ENCODE measurements at regions not wholly inside any gene's neighbourhood (a gene's known extent, or its start where the extent isn't known, plus 50 kb on each side); places are given as distances from the start of the nearest gene placed in this dataset.
A peak's percentile ranks its signal among the peaks of the same experiment; 100 is the strongest.

DNA sequence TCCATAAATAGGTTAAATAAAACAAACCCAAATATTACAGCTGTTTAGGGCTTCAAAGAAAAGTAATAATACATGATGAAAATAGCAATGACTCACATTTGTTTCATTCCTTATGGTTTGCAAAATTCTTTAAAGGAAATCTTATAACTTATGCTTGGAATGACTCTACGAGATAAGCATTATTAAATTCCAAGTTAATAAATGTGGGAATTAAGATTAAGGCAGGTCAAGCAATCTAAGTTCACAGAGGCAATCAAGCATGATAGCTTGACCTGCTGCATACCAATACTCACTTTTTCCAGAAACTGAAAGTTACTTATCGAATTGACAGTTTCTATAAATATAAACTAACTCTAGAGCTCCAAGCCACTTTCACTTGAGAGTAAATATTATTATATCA lies 1002.9 kb upstream of the SEL1L start:
- peak; percentile 5 for DNase-seq (ENCODE audit: low read depth, low spot score)

DNA sequence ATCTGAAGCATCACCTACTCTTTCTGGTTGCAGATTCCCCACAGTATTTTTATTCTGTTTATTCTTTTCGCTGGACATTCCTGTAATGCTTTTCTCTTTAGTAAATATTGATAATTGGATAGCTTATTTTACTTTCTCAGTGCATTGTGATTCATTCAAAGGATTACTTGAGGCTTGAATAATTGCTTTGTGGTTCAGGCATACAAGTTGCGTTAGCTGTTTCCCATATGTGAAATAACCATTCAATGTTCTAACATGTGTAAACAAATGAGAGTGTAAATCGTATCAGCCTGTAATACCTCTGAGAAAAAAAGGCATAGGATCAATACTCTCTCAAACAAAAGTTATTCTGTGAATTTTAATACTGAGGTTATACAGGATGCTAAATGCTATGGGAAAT lies 1004.2 kb upstream of the SEL1L start:
- peak; percentile 48 for DNase-seq (ENCODE audit: low read depth, low spot score)

DNA sequence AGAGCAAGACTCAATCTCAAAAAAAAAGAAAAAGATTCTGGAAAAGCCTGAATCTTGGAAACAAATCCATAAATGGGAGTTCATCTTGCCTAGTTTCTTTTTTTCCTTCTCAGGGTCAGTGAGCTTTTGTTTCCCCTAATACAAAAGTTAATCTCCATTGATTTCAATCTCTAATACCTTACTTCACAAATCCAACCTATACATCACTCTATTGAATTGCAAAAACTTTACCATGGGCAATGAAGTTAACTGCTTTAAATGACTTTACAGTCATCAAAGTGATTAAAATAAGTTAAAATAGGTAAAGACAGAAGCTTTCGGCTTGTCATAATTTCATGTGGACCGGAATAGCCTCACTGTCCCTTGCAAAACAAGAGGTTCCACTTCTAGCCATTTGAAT lies 1012.7 kb upstream of the SEL1L start:
- no peak for DNase-seq (ENCODE audit: low read depth, low spot score)

DNA sequence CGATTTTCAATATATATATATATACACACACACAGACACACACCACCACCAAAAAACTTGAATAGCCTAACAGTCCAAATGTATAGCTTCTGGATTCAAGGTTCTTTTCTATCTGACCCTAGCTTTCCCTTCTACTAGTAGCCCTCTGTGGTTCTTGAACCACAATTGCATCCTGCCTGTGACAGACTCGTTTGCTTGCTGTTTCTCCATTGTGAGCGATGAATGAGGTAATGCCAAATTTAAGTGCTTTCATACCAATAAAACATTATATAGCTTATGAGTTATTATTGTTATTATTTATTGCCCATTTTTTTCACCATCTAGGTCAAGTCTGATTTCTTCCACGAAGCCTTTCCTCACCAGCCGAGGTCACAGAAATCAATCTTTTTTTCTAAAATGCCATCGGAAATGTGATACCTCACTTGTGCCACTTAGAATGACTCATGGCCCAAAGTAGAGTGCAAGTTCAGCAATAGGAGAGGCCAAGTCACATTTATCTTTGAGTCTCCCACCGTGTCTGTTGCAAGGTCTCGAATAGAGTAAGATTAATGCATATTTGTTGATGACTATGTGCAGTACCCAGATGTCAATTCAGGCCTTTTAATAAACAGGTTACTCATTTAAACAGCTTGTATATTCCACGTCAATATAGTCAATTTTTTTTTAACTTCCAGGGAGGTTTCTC lies 1015.8 kb upstream of the SEL1L start:
- no peak for DNase-seq (ENCODE audit: low read depth, low spot score)

DNA sequence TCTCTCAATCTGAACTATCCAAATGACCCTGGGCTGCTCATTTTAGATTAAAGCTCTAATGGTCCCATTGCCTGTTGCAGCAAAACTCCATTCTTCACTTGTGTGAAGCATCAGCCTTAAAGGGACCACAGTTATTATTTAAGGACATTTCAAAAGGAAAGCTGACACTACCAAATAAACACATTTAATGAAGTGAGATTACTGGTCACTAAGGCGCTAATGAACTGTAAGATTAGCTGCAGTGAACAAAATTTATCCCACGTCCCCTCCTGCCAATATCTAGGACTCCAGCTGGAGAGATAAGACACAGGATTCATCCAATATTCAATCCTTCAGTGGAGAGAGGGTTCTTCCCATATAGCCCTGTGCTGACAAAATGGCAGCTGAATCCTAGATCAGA lies 1029.2 kb upstream of the SEL1L start:
- DNase-seq (ENCODE audit: low read depth, low spot score) = no peak

DNA sequence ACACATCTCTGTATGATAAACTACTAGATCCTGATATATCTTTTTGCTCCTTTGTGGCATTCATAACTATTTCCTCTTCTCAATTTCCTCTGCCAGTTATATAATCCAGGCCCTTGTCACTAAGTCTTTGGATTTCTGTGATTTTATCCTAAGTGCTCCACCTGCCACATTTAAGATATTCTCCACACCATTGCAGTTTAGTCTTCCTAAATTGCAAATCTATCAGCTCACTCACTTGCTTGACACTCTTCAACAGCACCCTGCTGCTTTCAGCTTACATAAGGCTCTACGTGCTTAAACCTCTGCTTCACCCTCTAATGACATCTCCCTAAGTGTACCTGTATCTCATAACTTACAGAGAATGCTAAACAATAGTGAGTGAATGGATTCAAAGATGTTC lies 1032.2 kb upstream of the SEL1L start:
- DNase-seq (ENCODE audit: low read depth, low spot score) = no peak

DNA sequence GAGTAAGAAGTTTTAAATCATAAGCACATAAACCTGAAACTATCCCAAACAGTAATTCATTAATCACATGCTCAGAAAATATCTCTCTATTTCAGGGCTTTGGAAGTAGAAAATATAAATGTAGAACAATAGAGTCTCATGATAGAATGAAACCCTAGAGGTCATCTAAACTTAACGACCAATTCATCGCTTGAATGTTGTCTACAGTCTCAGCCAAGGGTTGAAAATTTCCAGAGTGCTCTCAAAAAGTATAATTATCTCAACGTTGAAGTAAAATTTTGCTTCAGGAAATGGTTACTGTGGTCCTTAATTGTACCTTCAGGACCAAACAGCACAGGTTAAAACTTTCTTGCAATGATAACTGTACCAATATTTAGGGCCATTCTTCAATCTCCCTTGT lies 1053.6 kb upstream of the SEL1L start:
- DNase-seq (ENCODE audit: low read depth, low spot score) = no peak

DNA sequence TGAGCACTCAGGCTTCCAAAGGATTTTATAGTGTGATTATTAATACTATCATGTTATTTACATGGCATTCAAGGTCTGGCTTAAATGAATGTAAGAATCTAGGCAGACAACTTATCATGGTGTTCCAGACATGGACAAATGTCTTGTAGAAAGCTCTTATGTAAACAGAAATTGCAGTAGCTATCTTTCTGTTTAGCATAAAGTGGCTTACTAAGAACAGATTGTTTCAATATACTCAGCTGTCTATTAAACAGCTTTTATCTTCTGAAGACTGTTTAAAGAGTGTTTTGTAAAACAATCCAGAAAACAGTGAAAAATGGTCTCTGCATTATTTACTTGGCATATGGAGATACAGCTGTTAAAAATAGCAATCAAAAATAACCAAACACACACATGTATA lies 1061.8 kb upstream of the SEL1L start:
- no peak for DNase-seq (ENCODE audit: low read depth, low spot score)

DNA sequence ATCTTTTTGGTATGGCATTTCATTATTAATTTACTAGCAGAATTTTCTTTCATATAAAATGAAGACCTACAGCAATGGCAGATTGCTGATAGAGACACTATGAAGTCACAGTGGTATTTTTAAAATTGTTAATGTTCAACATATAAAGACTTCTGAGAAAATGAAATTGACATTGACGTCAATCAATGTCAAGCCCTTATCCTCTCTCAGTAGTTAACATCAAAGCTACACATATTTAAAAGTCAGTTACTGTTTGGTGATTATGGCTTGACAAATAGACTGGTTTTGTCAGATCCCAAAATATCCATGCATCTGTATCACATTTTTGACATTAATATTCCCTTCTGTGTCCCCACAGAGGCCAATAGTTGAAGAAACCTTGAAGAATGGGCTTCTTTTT lies 1069.1 kb upstream of the SEL1L start:
- DNase-seq (ENCODE audit: low read depth, low spot score) = no peak

DNA sequence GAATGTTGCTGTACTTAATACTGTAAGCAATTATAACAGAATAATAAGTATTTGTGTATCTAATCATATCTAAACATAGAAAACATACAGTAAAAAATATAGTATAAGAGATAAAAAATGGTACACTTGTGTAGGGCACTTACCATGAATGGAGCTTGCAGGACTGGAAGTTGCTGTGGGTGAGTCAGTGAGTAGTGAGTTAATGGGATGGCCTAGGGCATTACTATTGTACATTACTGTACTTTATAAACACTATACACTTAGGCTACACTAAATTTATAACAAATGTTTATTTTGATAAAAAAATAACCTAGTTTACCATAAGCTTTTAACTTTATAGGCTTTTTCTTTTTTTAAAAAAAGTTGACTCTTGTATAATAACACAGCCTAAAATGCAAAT lies 1071.2 kb upstream of the SEL1L start:
- DNase-seq (ENCODE audit: low read depth, low spot score) = no peak

DNA sequence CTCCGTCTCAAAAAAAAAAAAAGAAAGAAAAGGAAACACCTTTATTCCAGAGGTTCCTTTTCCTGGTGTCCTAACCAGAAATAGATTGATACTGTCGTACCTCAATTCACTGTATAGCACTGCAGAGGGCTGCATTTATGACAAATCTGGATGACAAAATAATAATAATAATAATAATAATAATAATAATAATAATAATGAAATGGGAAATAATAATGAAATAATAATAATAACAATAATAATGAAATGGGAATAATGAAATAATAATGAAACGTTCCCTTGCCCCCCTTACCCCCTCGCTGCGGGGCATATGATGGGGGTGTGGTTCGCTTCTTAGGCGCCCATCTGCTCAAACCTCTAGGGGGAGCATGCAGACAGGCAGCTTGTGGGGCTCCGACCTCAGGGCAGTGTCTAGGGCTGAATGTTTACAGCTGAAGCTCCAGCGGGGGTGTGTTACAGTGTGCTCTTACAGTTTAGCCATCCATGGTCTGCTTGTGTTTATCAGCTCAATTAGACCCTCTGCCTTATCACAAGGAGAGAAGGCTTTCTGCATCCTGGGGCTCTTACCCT lies 1088.3 kb upstream of the SEL1L start:
- no peak for DNase-seq (ENCODE audit: low read depth, low spot score)

DNA sequence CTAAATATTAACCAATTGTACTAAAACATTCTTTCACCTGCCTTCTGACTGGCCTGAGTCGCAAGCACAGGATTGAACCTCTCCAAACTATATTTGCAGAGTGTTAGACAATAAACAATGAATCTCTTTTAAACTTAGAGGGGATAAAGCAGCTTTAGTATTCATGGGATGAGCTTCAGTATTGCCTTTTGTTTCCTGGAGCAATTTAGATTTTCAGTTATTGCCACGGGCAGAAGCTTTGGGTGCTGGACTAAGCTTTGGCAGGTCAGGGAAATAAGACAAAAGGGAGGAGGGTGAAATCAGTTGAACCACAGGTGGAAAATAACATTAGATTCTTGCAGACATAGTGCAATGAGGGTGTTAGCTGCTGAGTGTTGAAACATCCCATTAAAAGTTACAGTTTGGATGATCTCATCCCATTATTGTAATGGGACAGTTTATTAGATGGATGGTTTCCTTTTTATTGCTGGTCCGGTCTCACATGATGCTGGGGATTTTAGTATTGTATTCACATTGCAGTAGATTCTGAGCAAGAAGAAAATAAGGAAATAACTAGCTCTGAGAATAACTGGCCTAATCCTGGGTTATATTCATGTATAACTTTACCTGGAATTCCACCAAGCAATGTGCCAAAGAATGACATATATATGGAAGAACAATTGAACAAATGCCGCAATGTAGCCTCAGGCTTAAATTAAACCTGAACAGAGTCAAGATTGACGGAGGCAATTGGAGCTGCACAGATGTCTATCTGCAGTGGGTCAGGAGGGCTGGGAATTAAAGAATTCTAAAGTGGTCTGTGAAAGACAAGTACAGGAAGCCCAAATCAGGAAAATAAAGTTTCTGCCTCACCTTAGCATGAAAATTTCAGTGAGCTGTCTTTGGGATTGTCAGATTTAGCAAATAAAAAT lies 1092.8 kb upstream of the SEL1L start:
- DNase-seq (ENCODE audit: low read depth, low spot score) = no peak

DNA sequence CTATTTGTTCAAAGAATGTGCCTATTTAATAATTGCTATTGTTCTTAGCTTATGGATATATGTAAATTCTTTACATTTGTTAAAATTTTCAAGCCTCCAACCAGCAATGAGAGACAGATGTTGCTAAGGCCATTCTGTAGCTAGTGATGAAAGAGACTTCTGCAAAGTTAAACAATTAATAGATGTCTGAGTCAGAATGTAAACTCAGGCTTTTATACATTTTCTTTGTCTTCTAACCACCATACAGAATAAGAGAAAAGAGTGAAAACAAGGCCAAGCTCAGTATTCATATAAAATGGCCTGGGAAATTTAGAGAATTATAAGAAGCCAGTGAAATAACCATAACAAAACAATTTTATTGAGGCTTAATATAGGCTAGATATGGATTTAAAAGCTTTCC lies 1102.3 kb upstream of the SEL1L start:
- DNase-seq (ENCODE audit: low read depth, low spot score) = no peak

DNA sequence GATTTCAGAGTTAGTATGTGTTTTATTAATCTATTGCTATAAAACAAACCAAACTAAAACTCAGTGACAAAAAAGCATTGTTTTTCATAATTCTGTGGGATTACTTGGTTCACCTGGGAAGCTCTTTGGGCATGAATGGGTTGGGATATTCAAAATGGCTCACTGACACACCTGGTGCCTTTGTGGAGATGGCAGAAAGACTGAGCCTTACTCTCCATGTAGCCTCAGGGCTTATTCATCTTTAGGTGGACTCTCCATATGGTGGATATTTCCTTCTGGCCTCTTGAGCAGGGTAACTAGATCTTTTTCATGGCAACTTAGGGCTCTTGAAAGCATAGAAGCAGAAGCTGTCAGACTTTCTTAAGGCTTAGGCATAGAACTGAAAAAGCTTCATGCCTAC lies 1102.8 kb upstream of the SEL1L start:
- DNase-seq (ENCODE audit: low read depth, low spot score) = no peak

DNA sequence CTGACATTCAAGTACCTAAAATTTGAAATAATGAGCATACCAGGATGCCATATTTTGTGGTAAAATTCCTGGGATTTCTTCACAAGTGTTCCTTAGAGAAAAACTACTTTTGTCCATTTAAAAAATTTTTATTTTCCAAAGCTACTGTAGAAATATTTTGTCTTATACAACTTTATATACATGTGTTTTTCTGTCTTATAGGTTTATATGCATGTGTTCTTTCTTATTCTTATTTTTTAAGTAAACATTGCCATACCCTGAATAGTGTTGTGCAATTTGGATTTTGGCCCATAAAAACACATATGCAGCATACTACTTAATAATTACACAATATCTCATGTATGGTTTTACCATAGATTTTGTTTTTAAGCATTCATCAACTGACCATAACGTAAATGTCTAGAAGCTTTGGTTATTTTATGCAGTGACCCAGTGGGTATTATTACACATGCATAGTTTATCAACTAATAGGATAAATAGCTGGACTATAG lies 1107.4 kb upstream of the SEL1L start:
- DNase-seq (ENCODE audit: low read depth, low spot score) = no peak

DNA sequence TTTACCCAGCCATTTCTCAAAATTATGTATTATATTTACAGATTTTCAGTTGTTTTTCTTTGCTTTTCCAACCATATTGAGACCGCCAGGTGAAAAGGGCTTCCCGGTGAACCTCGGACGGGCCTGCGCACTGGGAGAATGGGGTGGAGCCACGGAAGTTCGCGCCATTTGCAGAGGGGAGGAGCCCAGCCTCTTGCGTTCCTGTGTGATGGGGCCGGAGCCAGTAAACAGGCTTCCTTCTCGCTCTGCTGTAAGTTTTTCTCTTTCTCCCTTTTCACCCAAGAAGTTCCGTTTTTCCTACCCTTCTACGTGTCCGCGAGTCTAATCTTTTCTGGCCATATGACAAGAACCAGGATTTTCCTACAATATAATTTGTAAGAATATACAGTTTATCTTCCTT lies 1108.8 kb upstream of the SEL1L start:
- DNase-seq (ENCODE audit: low read depth, low spot score) = peak; percentile 17

DNA sequence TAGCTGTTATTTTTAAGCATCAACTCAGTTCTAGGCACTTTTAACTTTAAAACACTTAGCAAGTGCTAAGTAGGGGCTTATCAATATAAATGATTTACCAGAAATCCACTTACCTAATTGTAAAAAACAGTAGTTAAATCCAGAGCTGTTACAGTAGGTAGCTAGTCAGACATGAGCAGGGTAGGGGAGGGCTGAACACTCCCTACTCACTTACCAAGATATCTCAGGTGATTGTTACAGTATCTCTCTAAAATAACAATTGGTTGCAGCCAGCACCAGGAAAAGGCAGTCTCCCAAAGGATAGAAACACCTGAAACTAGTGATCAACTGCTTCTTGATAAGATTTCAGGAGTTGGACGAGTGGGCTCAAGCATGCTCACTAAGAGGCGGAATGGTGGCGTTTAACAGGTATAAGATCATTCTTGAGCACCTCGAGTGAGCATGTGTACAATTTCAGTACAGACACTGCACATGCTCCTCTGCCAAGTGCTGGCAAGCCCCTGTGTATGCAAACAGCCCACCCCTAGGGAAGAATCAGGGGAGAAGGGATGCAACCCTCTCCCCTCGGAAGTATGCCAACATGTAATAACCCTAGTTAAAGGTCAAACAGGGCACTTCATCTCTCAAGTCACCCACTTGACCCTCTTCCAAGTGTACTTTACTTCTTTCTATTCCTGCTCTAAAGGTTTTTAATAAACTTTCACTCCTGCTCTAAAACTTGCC lies 1113.6 kb upstream of the SEL1L start:
- DNase-seq (ENCODE audit: low read depth, low spot score) = no peak

DNA sequence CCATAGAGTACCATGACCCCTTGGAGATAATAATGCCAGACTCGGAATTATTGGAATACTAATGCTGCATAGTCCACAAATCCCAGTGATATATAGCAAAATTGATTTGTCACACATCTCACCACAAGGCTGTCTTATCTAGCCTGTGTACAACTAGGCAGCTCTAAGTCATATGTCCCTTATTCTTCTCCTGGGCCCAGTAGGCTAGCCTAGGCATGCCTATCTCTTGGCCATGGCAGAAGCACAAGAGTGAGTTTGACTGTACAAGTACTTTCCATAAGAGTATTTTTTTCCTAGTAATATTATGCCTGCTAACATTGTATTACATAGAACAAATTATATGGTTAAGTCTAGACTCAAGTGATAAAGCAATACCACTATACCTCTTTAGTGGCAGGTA lies 1122.1 kb upstream of the SEL1L start:
- DNase-seq (ENCODE audit: low read depth, low spot score) = no peak

DNA sequence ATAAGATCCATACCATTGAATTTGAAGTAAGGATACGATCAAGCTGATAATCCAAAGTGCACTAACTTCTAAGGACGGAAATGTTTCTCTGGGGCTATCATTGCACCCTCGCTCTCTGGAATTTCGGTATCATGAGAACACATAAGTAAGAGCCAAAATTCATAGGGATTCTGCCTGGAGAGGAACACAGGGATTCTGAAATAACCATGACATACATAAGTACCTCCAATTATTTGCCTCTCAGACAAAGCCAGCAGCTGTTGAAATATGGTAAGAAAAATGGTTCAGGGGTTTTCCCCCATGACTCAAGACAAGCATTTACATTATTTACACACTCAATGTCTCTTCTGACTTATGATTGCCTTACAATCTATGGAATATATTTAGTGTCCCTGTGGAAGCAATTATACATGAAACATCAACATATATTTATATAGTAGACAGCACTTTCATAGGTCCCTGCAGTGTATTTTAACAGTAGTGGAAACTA lies 1123.6 kb upstream of the SEL1L start:
- no peak for DNase-seq (ENCODE audit: low read depth, low spot score)

DNA sequence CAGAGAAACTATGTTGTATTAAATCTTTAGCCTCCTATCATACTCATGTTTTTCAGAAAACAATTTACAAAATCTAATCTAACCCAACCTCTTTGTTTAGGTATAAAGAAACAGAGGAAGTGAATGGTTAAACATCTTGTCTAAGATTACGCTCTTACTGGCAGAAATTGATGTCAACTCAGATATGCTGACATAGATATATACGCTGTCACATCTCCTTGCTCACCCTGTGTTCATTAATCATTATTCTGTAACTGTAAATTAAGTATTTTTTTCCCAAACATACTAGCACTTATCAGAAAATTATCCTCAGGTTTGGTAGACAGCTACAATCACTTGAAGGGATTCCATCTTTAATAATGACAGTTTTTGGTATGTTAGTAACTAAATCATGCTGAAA lies 1127.6 kb upstream of the SEL1L start:
- DNase-seq (ENCODE audit: low read depth, low spot score) = no peak

DNA sequence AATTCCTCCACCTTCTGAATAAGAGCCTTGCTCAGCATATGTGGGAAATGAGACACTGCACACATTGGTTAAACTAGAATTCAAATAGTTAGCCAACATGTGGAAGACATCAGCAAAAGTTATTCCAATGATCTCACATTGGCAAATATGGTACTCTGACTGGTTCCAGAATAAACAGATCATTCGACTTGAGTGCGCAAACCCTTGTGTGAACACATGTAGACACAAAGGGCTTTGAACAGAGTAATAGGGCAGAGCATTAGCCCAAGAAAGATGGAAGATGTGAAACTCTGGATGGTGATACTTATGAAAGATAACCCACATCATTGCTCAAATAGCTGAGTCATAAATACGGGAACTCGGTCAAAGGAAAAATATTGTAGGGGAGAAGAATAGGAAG lies 1133.4 kb upstream of the SEL1L start:
- no peak for DNase-seq (ENCODE audit: low read depth, low spot score)

DNA sequence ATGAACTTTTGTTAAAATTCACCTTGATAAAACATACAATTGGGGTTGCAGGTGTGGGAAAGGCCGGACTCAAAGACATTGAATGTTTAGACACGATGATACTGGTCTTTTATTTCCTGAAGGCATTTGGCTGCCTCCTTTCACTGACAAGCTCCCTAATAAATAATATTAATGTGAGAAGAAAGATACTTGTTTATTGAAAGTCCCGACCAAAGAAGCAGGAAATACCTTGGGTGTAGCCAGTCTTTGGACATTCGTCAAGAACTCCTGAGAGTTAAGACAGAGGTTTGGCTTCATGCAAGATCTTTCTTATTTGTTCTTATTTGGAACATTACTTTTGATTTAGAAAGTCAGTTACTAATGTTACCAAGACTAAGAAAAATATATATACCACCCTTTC lies 1133.8 kb upstream of the SEL1L start:
- no peak for DNase-seq (ENCODE audit: low read depth, low spot score)

Data from astrocyte of the hippocampus (primary cell).